Fibroblast of lung (primary cell): ENCODE measurements at regions not wholly inside any gene's neighbourhood (a gene's known extent, or its start where the extent isn't known, plus 50 kb on each side); places are given as distances from the start of the nearest gene placed in this dataset.
A peak's percentile ranks its signal among the peaks of the same experiment; 100 is the strongest.

ENCODE experiments used
- DNase-seq, 2 donors: peaks; one replicate each; pipeline versions ENCODE4 v3.0.0 to v3.0.0-alpha.2; 2010; ENCODE audit warnings: low read depth in 2 of 2
- H2AFZ ChIP-seq: 2 replicates; pipeline ENCODE4 v1.5.1; 2012; ENCODE audit warnings: low read length, control low read depth, inconsistent platforms
- H3K27ac ChIP-seq: 2 replicates; pipeline ENCODE4 v1.5.1; 2011; ENCODE audit warnings: low read length, control low read depth; ENCODE audit not compliant: insufficient read depth
- H3K27me3 ChIP-seq: 2 replicates; pipeline ENCODE4 v1.5.1; 2011; ENCODE audit warnings: mild to moderate bottlenecking, low read length; ENCODE audit not compliant: control insufficient read depth, insufficient read depth
- H3K36me3 ChIP-seq: 2 replicates; pipeline ENCODE4 v1.5.1; 2011; ENCODE audit warnings: low read length; ENCODE audit not compliant: control insufficient read depth, insufficient read depth
- H3K4me1 ChIP-seq: 2 replicates; pipeline ENCODE4 v1.5.1; 2011; ENCODE audit warnings: low read length; ENCODE audit not compliant: control insufficient read depth, insufficient read depth; ENCODE audit errors: extremely low read depth
- H3K4me2 ChIP-seq: 2 replicates; pipeline ENCODE4 v1.5.1; 2011; ENCODE audit warnings: low read length, control low read depth; ENCODE audit not compliant: insufficient read depth; ENCODE audit errors: extremely low read depth
- H3K4me3 ChIP-seq, 4 experiments: fragments of 200-600 bp in 1 of 4; sonication (generic) in 1 of 4; replicated peaks in 1 of 4; 2 replicates each; pipeline ENCODE4 v1.5.1; 2011 to 2016; ENCODE audit warnings: low read length in 4 of 4, low read depth in 3 of 4, mild to moderate bottlenecking in 3 of 4, control low read depth in 2 of 4, inconsistent platforms in 1 of 4, mixed read lengths in 1 of 4; ENCODE audit not compliant: insufficient read depth in 1 of 4; ENCODE audit errors: control extremely low read depth in 1 of 4
- H3K79me2 ChIP-seq: 2 replicates; pipeline ENCODE4 v1.5.1; 2012; ENCODE audit warnings: mild to moderate bottlenecking, low read length, inconsistent platforms; ENCODE audit not compliant: control insufficient read depth, insufficient read depth
- H3K9ac ChIP-seq: 2 replicates; pipeline ENCODE4 v1.5.1; 2011; ENCODE audit warnings: mild to moderate bottlenecking, low read length, control low read depth; ENCODE audit not compliant: insufficient read depth
- H3K9me3 ChIP-seq: 2 replicates; pipeline ENCODE4 v1.5.1; 2012; ENCODE audit warnings: low read depth, low read length; ENCODE audit not compliant: control insufficient read depth, insufficient read depth
- H4K20me1 ChIP-seq: 2 replicates; pipeline ENCODE4 v1.5.1; 2011; ENCODE audit warnings: low read length; ENCODE audit not compliant: control insufficient read depth, insufficient read depth; ENCODE audit errors: extremely low read depth
- CTCF ChIP-seq, 2 donors: IDR thresholded peaks in 1 of 2; conservative IDR thresholded peaks in 1 of 2; 1 replicate in 1 of 2; 2 replicates in 1 of 2; pipeline ENCODE4 v1.5.1; 2011 to 2012; ENCODE audit warnings: low read length in 2 of 2, control low read depth in 1 of 2, inconsistent platforms in 1 of 2, low read depth in 1 of 2, mild to moderate bottlenecking in 1 of 2
- EZH2 ChIP-seq: IDR thresholded peaks from 2 replicates; pipeline ENCODE4 v1.5.1; 2012; ENCODE audit warnings: low read length, control low read depth, mild to moderate bottlenecking; ENCODE audit errors: missing control alignments

GRCh38 chr6:74567281-74567922 is 638.5 kb downstream of the COL12A1 start:
- Histone ChIP-seq H3K27me3 (no peaks in the 10 kb centered on the region), H4K20me1 (no peaks in the 10 kb centered on the region), H3K79me2 (no peaks in the 10 kb centered on the region), H3K4me1 (peaks cover 2% of the 10 kb centered on the region), H3K27ac (no peak overlapping the region), H3K9ac (no peak overlapping the region), H3K4me2 (no peak overlapping the region), H3K4me3 (no peak overlapping the region), H2AFZ (no peak overlapping the region), H3K36me3 (no peaks in the 10 kb centered on the region), H3K9me3 (no peaks in the 10 kb centered on the region)
- no peak for DNase-seq
- TF ChIP-seq CTCF (conservative IDR thresholded peaks at IDR 0.05 in 1 of 2, IDR thresholded peaks at IDR 0.05 in 1 of 2; ENCODE audit: low read depth in 1 of 2, low read length in 2 of 2): no peak
- TF ChIP-seq EZH2: no peak

- Histone ChIP-seq H3K36me3 (no peaks in the 10 kb centered on the region), H3K9me3 (no peaks in the 10 kb centered on the region), H3K27me3 (no peaks in the 10 kb centered on the region), H3K4me1 (no peaks in the 10 kb centered on the region), H2AFZ (no peak overlapping the region), H3K4me2 (no peak overlapping the region), H3K9ac (no peak overlapping the region), H3K27ac (no peak overlapping the region), H4K20me1 (no peaks in the 10 kb centered on the region), H3K79me2 (no peaks in the 10 kb centered on the region), H3K4me3 (no peak overlapping the region)
- peak in 1 of 2 donors; percentile 32 for DNase-seq
- no peak for TF ChIP-seq CTCF (conservative IDR thresholded peaks at IDR 0.05 in 1 of 2, IDR thresholded peaks at IDR 0.05 in 1 of 2; ENCODE audit: low read depth in 1 of 2, low read length in 2 of 2)
- no peak for TF ChIP-seq EZH2
These were observed 648.6 kb downstream of the COL12A1 start for GRCh38 chr6:74557236-74557635.

GRCh38 chr6:74554041-74554440 is 651.8 kb downstream of the COL12A1 start:
- DNase-seq: no peak
- Histone ChIP-seq H2AFZ (no peak overlapping the region), H3K36me3 (no peaks in the 10 kb centered on the region), H3K79me2 (no peaks in the 10 kb centered on the region), H4K20me1 (no peaks in the 10 kb centered on the region), H3K4me1 (no peaks in the 10 kb centered on the region), H3K27ac (no peak overlapping the region), H3K9me3 (no peaks in the 10 kb centered on the region), H3K4me2 (no peak overlapping the region), H3K9ac (no peak overlapping the region), H3K27me3 (no peaks in the 10 kb centered on the region), H3K4me3 (no peak overlapping the region)
- TF ChIP-seq CTCF (conservative IDR thresholded peaks at IDR 0.05 in 1 of 2, IDR thresholded peaks at IDR 0.05 in 1 of 2; ENCODE audit: low read depth in 1 of 2, low read length in 2 of 2) (no peak), EZH2 (no peak)
